Sigmoid colon (tissue), 6 donors: ENCODE measurements at regions not wholly inside any gene's neighbourhood (a gene's known extent, or its start where the extent isn't known, plus 50 kb on each side); places are given as distances from the start of the nearest gene placed in this dataset.

Experiments used
- DNase-seq: peaks from one replicate; pipeline ENCODE4 v3.0.0-alpha.2; 2019
- H3K27ac ChIP-seq, 4 donors: fragments of 200-600 bp; sonication (generic); one replicate each; pipeline ENCODE4 v1.5.1; 2016 to 2019; ENCODE audit warnings: mild to moderate bottlenecking in 1 of 4
- H3K27me3 ChIP-seq, 3 donors: fragments of 200-600 bp; sonication (generic); one replicate each; pipeline ENCODE4 v1.5.1; 2019; ENCODE audit warnings: mild to moderate bottlenecking in 1 of 3
- H3K36me3 ChIP-seq, 4 donors: fragments of 200-600 bp; sonication (generic); one replicate each; pipeline ENCODE4 v1.5.1; 2016 to 2019
- H3K4me1 ChIP-seq, 4 donors: fragments of 200-600 bp; sonication (generic); one replicate each; pipeline ENCODE4 v1.5.1; 2017 to 2019
- H3K4me3 ChIP-seq, 4 donors: fragments of 200-600 bp; sonication (generic); one replicate each; pipeline ENCODE4 v1.5.1; 2017 to 2019; ENCODE audit warnings: mild to moderate bottlenecking in 2 of 4, moderate library complexity in 1 of 4
- H3K9me3 ChIP-seq, 4 donors: fragments of 200-600 bp in 3 of 4; sonication (generic) in 3 of 4; one replicate each; pipeline versions ENCODE4 v1.5.1 to v1.6.1; 2013 to 2019
- EP300 ChIP-seq, 4 donors: sonication (generic); formaldehyde crosslinking; IDR thresholded peaks; one replicate each; pipeline ENCODE4 v1.6.1; 2017; ENCODE audit warnings: antibody characterized with exemption in 4 of 4
- POLR2A ChIP-seq, 2 donors: fragments of 450-650 bp; IDR thresholded peaks; one replicate each; pipeline ENCODE4 v1.6.1; 2016; ENCODE audit warnings: antibody characterized with exemption in 2 of 2, mild to moderate bottlenecking in 2 of 2, moderate library complexity in 2 of 2
- POLR2AphosphoS5 ChIP-seq, 4 donors: sonication (generic); formaldehyde crosslinking; IDR thresholded peaks; one replicate each; pipeline ENCODE4 v1.6.1; 2017; ENCODE audit warnings: antibody characterized with exemption in 4 of 4
- WGBS, 2 donors: extraction: QIAGEN DNeasy Blood & Tissue Kit; methylation state at CpG; one replicate each; pipeline ENCODE4 v1.1.7; 2013; 5-methylcytosine and 5-hydroxymethylcytosine counted together
- intact Hi-C: fragments of 100-400 bp; cut with DNase I; formaldehyde crosslinking; loops from one replicate; pipeline ENCODE4 v1.15.1; 2023
- TF ChIP-seq, protein P1 (sequence below), 4 experiments: fragments of 450-650 bp in 3 of 4; fragments of 200-600 bp in 1 of 4; IDR thresholded peaks; one replicate each; pipeline ENCODE4 v1.5.1; 2016 to 2019; ENCODE audit warnings: antibody characterized with exemption in 4 of 4, mild to moderate bottlenecking in 3 of 4, moderate library complexity in 2 of 4
- donor health status: healthy with polysubstance abuse.
- donor health status: healthy.

DNA sequence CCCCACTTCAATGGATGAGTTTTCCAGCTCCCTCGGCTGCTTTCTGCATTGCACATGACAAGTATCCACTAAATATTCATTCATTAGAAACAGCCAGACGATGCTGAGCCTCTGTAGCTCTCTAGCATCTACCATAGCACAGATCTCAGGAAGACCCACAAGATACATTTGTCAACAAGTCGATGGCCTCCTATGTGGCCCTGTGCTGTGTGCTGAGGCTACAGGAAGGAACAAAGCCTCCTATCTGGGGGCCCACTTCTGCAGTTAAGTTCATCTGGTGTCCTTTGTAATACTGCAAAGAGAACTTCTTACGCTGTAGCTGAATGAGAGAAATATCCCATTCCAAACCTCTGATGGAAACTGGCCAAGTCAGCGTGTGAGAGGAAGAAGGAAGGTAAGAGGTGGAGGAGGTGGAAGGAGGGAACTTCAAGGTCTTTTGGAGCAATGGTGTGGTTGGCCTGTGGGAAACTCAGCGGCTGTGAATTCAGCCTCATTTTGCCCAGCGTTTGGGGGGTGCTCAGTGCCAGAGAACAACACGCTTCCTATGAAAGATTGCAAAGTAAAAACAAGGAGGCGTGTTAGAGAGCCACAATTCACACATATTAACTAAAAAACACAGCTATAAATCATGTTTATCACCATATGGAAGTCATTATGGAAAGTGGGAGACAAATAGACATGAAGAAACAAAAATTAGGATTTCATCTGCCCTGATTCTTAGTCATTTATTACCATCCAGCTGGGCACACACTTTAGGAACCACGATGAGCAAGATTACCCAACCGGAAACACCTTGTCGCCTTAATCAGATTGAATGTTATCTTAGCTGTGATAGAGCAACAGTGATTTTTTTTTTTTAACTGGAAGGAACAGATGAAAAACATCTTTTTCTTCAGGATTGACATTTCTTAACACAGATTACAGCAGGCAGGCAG lies 62.2 kb upstream of the USP6NL start:
- intact Hi-C loops = no loop called here

DNA sequence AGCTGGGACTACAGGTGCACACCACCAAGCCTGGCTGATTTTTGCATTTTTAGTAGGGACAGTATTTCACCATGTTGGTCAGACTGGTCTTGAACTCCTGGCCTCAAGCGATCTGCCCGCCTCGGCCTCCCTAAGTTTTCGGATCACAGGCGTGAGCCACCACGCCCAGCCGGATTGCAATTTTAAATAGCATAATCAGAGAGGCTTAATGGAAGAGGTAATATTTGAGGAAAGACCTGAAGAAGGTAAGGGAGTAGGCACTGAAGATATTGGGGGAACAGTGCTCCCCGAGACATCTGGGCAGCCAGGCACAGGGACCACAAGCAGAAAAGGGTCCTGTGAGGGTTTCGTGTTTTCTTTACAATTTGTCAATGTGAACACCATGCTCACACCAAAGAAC lies 61.4 kb upstream of the USP6NL start:
- H3K36me3 ChIP-seq = no peaks in the 10 kb centered on the region
- peak; percentile 37 for DNase-seq
- H3K4me1 ChIP-seq = no peaks in the 10 kb centered on the region
- WGBS, 2 donors = 88 to 96% methylated on average over 9 of the region's 9 CpGs
- H3K4me3 ChIP-seq = no peak overlapping the region
- H3K27ac ChIP-seq = no peak overlapping the region
- peaks cover 0 to 5% (median 0%) of the 10 kb centered on the region in 3 donors for H3K27me3 ChIP-seq
- TF ChIP-seq POLR2AphosphoS5 (IDR thresholded peaks at IDR 0.05) = no peak
- TF ChIP-seq, protein P1, sequence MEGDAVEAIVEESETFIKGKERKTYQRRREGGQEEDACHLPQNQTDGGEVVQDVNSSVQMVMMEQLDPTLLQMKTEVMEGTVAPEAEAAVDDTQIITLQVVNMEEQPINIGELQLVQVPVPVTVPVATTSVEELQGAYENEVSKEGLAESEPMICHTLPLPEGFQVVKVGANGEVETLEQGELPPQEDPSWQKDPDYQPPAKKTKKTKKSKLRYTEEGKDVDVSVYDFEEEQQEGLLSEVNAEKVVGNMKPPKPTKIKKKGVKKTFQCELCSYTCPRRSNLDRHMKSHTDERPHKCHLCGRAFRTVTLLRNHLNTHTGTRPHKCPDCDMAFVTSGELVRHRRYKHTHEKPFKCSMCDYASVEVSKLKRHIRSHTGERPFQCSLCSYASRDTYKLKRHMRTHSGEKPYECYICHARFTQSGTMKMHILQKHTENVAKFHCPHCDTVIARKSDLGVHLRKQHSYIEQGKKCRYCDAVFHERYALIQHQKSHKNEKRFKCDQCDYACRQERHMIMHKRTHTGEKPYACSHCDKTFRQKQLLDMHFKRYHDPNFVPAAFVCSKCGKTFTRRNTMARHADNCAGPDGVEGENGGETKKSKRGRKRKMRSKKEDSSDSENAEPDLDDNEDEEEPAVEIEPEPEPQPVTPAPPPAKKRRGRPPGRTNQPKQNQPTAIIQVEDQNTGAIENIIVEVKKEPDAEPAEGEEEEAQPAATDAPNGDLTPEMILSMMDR (IDR thresholded peaks at IDR 0.05) = no peak
- no peaks in the 10 kb centered on the region for H3K9me3 ChIP-seq
- intact Hi-C loops = no loop called here

More for the DNA sequence above, 62.2 kb upstream of the USP6NL start:
- Histone ChIP-seq H3K27me3 (peaks cover 0 to 5% (median 0%) of the 10 kb centered on the region in 3 donors), H3K27ac (no peak overlapping the region), H3K9me3 (no peaks in the 10 kb centered on the region), H3K36me3 (no peaks in the 10 kb centered on the region), H3K4me3 (no peak overlapping the region), H3K4me1 (no peaks in the 10 kb centered on the region)
- no peak for DNase-seq
- TF ChIP-seq POLR2A (IDR thresholded peaks at IDR 0.05) (no peak), POLR2AphosphoS5 (IDR thresholded peaks at IDR 0.05) (no peak), EP300 (IDR thresholded peaks at IDR 0.05) (no peak)
- TF ChIP-seq, protein P1 (IDR thresholded peaks at IDR 0.05) = no peak
- 49 to 78% methylated on average over 12 of the region's 12 CpGs for WGBS, 2 donors

DNA sequence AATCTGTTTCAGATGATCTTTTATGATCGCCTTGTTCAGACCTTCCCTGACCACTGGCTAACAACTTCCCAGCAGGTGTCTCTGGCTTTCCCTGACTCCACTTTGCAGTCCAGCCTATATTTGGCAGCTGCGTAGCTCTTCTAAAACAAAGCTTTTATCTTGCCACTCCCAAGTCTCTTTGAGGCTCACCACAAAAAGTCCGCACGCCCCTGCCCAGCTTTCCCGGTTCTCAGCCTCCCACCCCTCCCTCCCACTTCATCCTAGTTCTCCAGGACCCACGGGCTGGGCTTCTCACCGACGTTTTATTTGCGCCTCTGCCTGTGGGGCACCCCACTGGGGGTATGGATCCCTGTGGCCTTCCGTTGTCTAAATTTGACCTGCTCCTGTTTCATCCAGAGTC lies 58.9 kb upstream of the USP6NL start:
- Histone ChIP-seq H3K27ac (no peak overlapping the region), H3K36me3 (no peaks in the 10 kb centered on the region), H3K4me1 (no peaks in the 10 kb centered on the region), H3K4me3 (no peak overlapping the region), H3K27me3 (no peaks in the 10 kb centered on the region), H3K9me3 (no peaks in the 10 kb centered on the region)
- peak; percentile 47 for DNase-seq
- intact Hi-C loops = no loop called here
- 48 to 64% methylated on average over 10 of the region's 10 CpGs for WGBS, 2 donors
- TF ChIP-seq POLR2AphosphoS5 (IDR thresholded peaks at IDR 0.05) = no peak
- TF ChIP-seq, protein P1 (IDR thresholded peaks at IDR 0.05) = no peak
- no peak for TF ChIP-seq POLR2A (IDR thresholded peaks at IDR 0.05)
- no peak for TF ChIP-seq EP300 (IDR thresholded peaks at IDR 0.05)

DNA sequence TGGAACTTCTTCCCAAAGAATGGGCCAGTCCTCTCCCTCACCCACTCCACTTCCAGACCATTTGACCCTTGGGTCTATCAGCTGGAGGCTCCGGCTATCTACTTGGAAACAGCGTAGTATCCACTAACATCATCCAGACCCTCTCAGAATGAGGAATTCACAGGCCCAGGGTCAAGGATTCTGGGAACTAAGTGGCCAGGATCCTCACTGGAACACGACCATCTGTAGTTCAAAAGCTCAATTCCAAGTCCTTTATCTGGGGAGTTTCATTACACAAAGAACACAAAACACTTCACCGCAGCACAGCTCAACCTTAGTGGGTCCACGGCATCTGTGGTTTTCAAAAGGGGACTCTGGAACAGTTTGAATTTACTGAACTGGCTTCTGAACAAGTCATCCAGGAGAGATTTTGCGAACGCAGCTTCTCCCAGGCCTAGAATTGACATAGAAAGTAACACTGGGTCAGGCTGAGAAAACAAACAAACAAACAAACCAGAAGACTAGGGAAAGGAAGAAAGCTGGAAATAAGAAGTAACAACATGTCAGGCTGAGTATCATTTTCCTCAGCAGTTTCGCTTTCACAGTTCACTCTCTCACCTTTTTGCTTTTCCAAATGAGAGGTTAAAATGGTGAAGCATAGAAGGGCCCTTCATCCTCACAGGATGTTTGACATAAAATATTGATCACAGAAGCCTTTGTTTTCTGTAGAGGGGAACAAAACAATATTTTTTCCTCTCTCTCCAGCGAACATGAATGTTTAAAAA lies 57.6 kb upstream of the USP6NL start:
- TF ChIP-seq POLR2A (IDR thresholded peaks at IDR 0.05) = no peak
- TF ChIP-seq EP300 (IDR thresholded peaks at IDR 0.05) = no peak
- no peak for TF ChIP-seq POLR2AphosphoS5 (IDR thresholded peaks at IDR 0.05)
- TF ChIP-seq, protein P1 (IDR thresholded peaks at IDR 0.05) = no peak
- WGBS, 2 donors = 80 to 88% methylated on average over 9 of the region's 9 CpGs

More for the DNA sequence above, 57.6 kb upstream of the USP6NL start:
- no peaks in the 10 kb centered on the region for H3K4me1 ChIP-seq
- H3K9me3 ChIP-seq = no peaks in the 10 kb centered on the region
- no peaks in the 10 kb centered on the region for H3K27me3 ChIP-seq
- H3K27ac ChIP-seq = no peak overlapping the region
- no peaks in the 10 kb centered on the region for H3K36me3 ChIP-seq
- intact Hi-C loops = no loop called here
- H3K4me3 ChIP-seq = no peak overlapping the region
- DNase-seq = no peak
